Naive B cell (primary cell): ENCODE measurements at regions not wholly inside any gene's neighbourhood (a gene's known extent, or its start where the extent isn't known, plus 50 kb on each side); places are given as distances from the start of the nearest gene placed in this dataset.
"Not testable (repeated sequence)": the region's sequence is repeated elsewhere in the genome, so short reads cannot be mapped to it uniquely, and the experiment has no call there.

ENCODE experiments used
- ATAC-seq, 2 donors: fragments of 150-1000 bp; cut with Tn5 transposase; 2 replicates each; pipeline ENCODE4 v1.10.0; 2021; ENCODE audit warnings: low read depth in 2 of 2, mild to moderate bottlenecking in 2 of 2, moderate library complexity in 2 of 2
- DNase-seq: peaks from one replicate; pipeline ENCODE4 v3.0.0; 2022
- H3K27ac Mint-ChIP-seq, 6 donors: one replicate each; pipeline ENCODE4 v1.8.0; 2020 to 2022; ENCODE audit warnings: mild to moderate bottlenecking in 6 of 6, mixed read lengths in 6 of 6, moderate library complexity in 5 of 6, inconsistent platforms in 2 of 6
- H3K27me3 Mint-ChIP-seq, 3 donors: one replicate each; pipeline ENCODE4 v1.8.0; 2021 to 2022; ENCODE audit warnings: mixed read lengths in 3 of 3, mild to moderate bottlenecking in 1 of 3
- H3K36me3 Mint-ChIP-seq, 2 donors: one replicate each; pipeline ENCODE4 v1.8.0; 2020 to 2022; ENCODE audit warnings: mixed read lengths in 2 of 2, inconsistent platforms in 1 of 2, mild to moderate bottlenecking in 1 of 2
- H3K4me1 Mint-ChIP-seq, 3 donors: one replicate each; pipeline ENCODE4 v1.8.0; 2020 to 2022; ENCODE audit warnings: mixed read lengths in 3 of 3, inconsistent platforms in 1 of 3, mild to moderate bottlenecking in 1 of 3, moderate library complexity in 1 of 3
- H3K4me3 Mint-ChIP-seq, 8 donors: one replicate each; pipeline ENCODE4 v1.8.0; 2020 to 2022; ENCODE audit warnings: mild to moderate bottlenecking in 8 of 8, mixed read lengths in 8 of 8, moderate library complexity in 8 of 8, inconsistent platforms in 2 of 8
- H3K9me3 Mint-ChIP-seq, 7 donors: one replicate each; pipeline ENCODE4 v1.8.0; 2020 to 2022; ENCODE audit warnings: mixed read lengths in 7 of 7, mild to moderate bottlenecking in 5 of 7, inconsistent platforms in 2 of 7, moderate library complexity in 1 of 7

DNA sequence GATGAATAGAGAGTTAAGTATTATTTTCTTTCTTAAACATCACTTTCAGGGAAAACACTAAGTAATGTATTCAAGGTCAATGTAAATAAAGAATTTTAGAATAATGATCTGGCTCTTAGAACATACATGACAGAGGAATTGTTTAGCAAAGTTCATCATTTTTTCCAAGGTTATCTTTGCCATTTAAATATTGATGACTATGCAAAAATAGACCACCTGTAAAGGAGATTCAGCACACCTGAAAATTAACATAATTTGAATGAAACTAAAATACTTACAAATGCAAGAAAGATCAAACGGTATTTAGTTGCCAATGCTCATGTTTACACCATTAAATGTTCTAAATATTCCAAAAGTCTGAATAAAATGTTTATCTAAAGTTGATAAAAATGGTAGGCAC, 782.6 kb upstream of the CHORDC1 start:
- Mint-ChIP-seq H3K9me3 (peaks cover 2 to 8% (median 3%) of the 10 kb centered on the region in 7 donors), H3K27me3 (no peaks in the 10 kb centered on the region), H3K36me3 (no peaks in the 10 kb centered on the region), H3K4me3 (no peak overlapping the region), H3K4me1 (no peaks in the 10 kb centered on the region), H3K27ac (no peak overlapping the region)
- no peak for DNase-seq
- ATAC-seq: no peak

DNA sequence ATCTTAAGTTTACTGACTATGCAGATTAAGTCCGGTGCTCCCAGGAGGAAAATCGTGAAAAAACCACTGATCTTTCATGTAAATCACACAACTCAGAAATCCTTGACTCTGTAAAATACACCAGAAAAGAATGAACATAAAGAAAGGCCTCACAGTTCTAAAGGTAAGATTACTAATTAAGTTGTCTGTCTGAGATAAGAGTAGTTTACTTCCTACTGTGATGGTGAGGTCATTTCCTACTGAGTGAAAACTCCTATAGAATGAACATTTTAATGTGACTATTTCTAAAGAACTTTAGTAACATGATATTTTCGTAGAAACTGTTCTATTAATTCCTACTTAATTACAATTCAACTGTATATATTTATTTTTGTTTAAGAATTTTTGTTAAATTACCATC, 774.4 kb upstream of the CHORDC1 start:
- Mint-ChIP-seq H3K4me1 (no peaks in the 10 kb centered on the region), H3K9me3 (peaks cover 0 to 11% (median 6%) of the 10 kb centered on the region in 7 donors), H3K27me3 (no peaks in the 10 kb centered on the region), H3K36me3 (no peaks in the 10 kb centered on the region), H3K4me3 (no peak overlapping the region), H3K27ac (no peak overlapping the region)
- ATAC-seq (no peak), DNase-seq (no peak)

DNA sequence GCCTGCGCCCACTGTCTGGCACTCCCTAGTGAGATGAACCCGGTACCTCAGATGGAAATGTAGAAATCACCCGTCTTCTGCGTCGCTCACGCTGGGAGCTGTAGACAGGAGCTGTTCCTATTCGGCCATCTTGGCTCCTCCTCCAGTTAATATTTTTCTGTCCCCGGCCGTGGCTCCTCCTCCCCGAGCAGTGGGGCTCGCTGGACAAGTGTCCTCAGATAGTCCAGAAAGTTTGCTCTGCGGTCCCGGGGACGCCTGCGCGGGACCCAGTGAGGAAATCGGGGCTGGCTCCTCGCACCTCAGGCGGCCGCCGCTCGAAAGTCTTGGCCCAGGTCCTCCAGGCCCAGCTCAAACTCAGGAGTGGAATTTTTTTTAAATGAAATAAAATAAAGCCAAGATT, 749.3 kb upstream of the CHORDC1 start:
- not testable (repeated sequence) for ATAC-seq, H3K27ac Mint-ChIP-seq, H3K4me3 Mint-ChIP-seq, H3K4me1 Mint-ChIP-seq, DNase-seq, H3K36me3 Mint-ChIP-seq, H3K27me3 Mint-ChIP-seq
- peaks cover 2 to 18% (median 8%) of the 10 kb centered on the region in 7 donors for H3K9me3 Mint-ChIP-seq

DNA sequence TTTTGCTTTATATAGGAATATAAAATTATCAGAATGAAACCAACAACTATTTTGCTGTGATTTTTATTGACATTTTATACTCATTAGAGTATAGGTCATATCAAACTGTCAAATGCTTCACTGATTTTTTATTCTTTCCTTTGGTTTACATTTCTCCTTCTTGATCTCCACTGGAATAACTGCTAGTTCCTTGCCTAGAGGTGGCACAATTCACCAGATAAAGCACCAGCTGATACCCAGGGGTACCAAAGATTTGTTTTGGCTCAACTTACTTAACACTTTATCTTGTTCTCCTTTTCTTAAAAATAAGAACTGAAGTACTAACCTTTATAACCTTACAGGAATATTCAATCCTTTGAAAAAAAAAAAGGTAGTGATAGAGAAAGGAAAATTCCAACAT, 725.1 kb upstream of the CHORDC1 start:
- Mint-ChIP-seq H3K4me1 (no peaks in the 10 kb centered on the region), H3K27ac (no peak overlapping the region), H3K9me3 (peaks cover 0 to 4% (median 0%) of the 10 kb centered on the region in 7 donors), H3K4me3 (no peak overlapping the region), H3K27me3 (no peaks in the 10 kb centered on the region), H3K36me3 (no peaks in the 10 kb centered on the region)
- no peak for DNase-seq
- no peak for ATAC-seq

DNA sequence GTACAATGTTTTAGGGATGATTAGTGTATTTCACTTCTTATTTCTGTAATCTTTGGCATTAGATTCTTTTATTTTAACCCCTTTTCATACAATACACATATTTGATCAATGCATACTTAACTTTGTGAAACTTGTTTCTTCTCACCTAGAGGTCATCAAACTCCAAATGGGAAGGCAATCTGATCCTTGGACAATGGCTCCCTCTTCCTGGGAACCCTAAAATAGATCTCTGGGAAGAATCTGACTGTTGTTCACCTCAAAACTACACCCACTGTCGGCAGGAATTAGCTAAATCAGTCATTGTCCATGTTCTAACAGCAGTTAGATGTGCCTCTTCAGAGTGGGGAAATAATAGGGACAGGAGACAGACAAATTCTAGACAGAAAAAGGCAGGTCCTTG, 707.4 kb upstream of the CHORDC1 start:
- H3K27ac Mint-ChIP-seq: no peak overlapping the region
- peaks cover 2 to 15% (median 9%) of the 10 kb centered on the region in 7 donors for H3K9me3 Mint-ChIP-seq
- ATAC-seq (no peak), DNase-seq (no peak)
- no peaks in the 10 kb centered on the region for H3K27me3 Mint-ChIP-seq
- no peaks in the 10 kb centered on the region for H3K36me3 Mint-ChIP-seq
- H3K4me3 Mint-ChIP-seq: no peak overlapping the region
- H3K4me1 Mint-ChIP-seq: no peaks in the 10 kb centered on the region

DNA sequence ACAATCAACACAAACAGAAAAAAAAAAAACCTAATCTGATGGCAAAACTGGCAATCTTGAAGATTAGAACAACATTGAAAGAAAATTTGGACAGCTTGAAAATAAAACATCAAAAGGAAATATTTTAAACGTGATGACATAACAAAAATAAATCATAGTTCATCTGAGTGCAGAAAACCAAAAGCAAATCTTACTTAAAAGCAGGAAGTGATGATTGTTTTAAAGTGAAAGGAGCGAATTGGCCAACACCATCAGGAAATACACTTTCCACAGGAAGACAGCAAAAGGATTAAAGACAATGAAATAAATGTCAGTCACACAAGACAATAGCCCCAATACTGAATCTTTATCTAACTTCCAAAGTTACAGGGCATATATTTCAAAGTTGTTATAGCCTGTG, 696.5 kb upstream of the CHORDC1 start:
- Mint-ChIP-seq H3K36me3 (no peaks in the 10 kb centered on the region), H3K27me3 (no peaks in the 10 kb centered on the region), H3K4me1 (no peaks in the 10 kb centered on the region), H3K9me3 (peaks cover 0 to 4% (median 3%) of the 10 kb centered on the region in 7 donors), H3K4me3 (no peak overlapping the region), H3K27ac (no peak overlapping the region)
- no peak for ATAC-seq
- DNase-seq: no peak

DNA sequence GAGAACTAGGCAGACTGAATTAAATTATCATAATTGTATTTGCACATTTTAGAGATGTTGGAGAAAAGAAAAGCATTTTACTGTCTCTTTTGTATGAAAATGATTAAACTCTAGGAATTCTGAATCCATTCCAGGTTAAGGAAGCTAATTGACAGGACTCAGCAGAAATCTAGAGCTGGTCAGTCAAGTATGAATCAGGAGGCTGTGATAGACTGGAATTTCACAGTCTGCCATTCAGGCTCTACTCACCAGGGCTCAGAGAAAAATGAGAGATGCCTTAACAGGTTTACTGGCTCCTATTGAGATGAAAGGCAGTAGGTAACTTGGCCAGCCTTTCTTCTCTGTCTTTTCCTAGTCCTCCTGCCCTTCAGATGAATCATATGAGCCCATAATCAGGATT, 693.9 kb upstream of the CHORDC1 start:
- DNase-seq (no peak), ATAC-seq (no peak)
- Mint-ChIP-seq H3K36me3 (no peaks in the 10 kb centered on the region), H3K4me1 (no peaks in the 10 kb centered on the region), H3K4me3 (no peak overlapping the region), H3K27me3 (no peaks in the 10 kb centered on the region), H3K9me3 (peaks cover 0 to 5% (median 2%) of the 10 kb centered on the region in 7 donors), H3K27ac (no peak overlapping the region)

DNA sequence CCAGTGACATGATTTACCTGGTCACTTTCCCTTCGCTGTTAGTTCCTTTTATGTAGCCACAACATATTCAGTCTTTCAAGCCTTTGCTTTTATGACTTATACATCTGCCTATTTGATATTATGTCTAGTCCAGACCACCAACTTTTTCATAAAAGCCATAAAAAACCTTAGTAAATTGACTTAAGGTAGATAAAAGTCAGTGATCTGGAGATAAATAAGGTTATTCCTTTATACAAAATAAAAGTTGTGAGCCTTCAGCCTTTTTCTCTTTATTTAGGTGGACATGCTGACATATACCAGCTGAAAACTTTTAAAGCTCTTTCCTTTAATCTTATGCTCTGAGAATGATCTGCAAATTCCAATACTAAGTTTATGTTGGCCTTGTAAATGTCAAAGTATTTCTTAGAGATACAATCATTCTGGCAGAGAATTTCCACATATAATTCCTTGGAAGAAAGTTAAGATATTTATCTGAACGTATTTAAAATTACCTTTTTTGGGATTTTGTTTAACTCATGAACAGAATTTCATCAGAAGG, 690.4 kb upstream of the CHORDC1 start:
- H3K9me3 Mint-ChIP-seq: peaks cover 0 to 6% (median 0%) of the 10 kb centered on the region in 7 donors
- H3K36me3 Mint-ChIP-seq: no peaks in the 10 kb centered on the region
- no peaks in the 10 kb centered on the region for H3K4me1 Mint-ChIP-seq
- no peaks in the 10 kb centered on the region for H3K27me3 Mint-ChIP-seq
- H3K27ac Mint-ChIP-seq: no peak overlapping the region
- H3K4me3 Mint-ChIP-seq: no peak overlapping the region
- DNase-seq: no peak
- ATAC-seq: no peak

DNA sequence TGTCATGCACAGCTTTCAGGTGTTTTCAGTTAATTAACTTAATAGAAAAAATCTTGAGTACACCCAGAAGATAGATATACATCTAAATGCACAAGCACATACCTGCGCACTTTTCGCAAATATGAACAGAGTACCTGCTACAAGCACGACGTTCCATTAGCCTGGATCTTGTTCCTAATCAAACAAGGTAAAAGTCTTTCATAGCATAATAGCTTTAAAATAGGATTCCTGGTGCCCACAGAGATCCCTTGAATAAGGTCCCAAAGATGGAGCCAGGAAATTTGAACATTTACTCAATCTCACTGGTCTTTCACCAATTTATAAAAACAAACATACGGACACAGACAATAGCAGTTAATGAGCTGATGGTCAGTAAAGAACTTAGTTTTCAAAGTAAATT, 689.8 kb upstream of the CHORDC1 start:
- H3K27ac Mint-ChIP-seq: no peak overlapping the region
- ATAC-seq: no peak
- H3K27me3 Mint-ChIP-seq: no peaks in the 10 kb centered on the region
- peaks cover 0 to 6% (median 0%) of the 10 kb centered on the region in 7 donors for H3K9me3 Mint-ChIP-seq
- H3K36me3 Mint-ChIP-seq: no peaks in the 10 kb centered on the region
- DNase-seq: no peak
- H3K4me3 Mint-ChIP-seq: no peak overlapping the region
- H3K4me1 Mint-ChIP-seq: no peaks in the 10 kb centered on the region

DNA sequence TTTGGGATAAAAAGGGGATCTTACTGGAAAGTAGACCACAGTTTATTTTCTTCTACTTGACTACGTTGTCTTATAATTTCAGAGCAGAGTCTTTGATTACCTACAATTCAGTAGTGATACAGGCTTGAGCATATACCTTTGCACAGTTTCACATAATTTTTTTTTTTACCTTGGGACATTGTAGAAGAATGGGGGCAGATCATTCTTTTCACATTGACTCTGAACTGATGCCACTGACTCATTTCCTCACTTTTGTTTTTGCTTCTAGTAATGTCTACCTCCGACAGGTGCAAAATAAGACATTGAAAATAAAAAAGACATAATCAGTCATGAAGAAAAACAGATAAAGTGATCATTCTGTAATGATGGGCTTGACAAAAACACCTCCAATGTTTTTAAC, 688.3 kb upstream of the CHORDC1 start:
- peaks cover 0 to 6% (median 0%) of the 10 kb centered on the region in 7 donors for H3K9me3 Mint-ChIP-seq
- H3K36me3 Mint-ChIP-seq: no peaks in the 10 kb centered on the region
- no peaks in the 10 kb centered on the region for H3K27me3 Mint-ChIP-seq
- no peak overlapping the region for H3K27ac Mint-ChIP-seq
- no peak overlapping the region for H3K4me3 Mint-ChIP-seq
- no peak for ATAC-seq
- DNase-seq: no peak
- H3K4me1 Mint-ChIP-seq: no peaks in the 10 kb centered on the region

DNA sequence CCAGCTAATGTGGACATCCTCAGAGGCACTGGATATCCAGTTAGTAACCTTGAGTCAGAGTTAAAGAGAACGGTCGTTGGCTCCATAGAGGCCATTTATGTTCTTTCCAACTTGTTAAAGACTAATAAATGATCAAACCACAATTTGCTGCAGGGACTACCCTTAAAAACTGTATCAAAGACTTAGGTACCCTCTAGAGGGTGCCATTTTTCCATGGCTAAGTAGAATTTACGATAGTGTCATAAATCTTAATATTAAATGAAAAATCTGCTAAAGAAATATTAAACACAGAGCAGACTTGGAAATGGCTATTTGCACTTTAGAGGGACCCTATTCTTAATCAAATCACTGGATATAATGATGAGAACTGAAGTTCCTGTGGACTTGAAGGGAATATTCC, 685.2 kb upstream of the CHORDC1 start:
- Mint-ChIP-seq H3K27ac (no peak overlapping the region), H3K9me3 (peaks cover 0 to 6% (median 0%) of the 10 kb centered on the region in 7 donors), H3K27me3 (no peaks in the 10 kb centered on the region), H3K36me3 (no peaks in the 10 kb centered on the region), H3K4me3 (no peak overlapping the region), H3K4me1 (no peaks in the 10 kb centered on the region)
- no peak for ATAC-seq
- no peak for DNase-seq

DNA sequence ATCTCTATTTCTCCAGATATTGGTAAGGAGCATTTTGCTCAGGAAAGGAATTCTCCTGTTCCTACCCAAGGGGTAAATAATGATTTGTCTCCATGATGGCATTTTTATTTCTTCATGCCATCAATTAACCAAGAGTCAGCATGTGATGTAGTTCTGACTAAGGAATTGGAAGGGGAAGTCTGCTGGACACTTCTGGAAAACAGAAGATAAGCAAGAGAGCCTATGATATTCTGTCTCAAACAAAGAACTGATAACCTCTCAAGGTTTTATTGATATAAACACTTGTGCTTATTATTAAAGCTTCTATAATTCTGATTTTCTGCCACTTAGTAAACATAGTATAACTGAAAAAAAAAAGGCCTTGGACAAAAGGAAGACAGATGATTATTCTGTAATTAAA, 673.0 kb upstream of the CHORDC1 start:
- H3K9me3 Mint-ChIP-seq: peaks cover 0 to 7% (median 2%) of the 10 kb centered on the region in 7 donors
- H3K4me1 Mint-ChIP-seq: no peaks in the 10 kb centered on the region
- ATAC-seq (no peak), DNase-seq (no peak)
- no peak overlapping the region for H3K4me3 Mint-ChIP-seq
- H3K27me3 Mint-ChIP-seq: no peaks in the 10 kb centered on the region
- no peak overlapping the region for H3K27ac Mint-ChIP-seq
- no peaks in the 10 kb centered on the region for H3K36me3 Mint-ChIP-seq

DNA sequence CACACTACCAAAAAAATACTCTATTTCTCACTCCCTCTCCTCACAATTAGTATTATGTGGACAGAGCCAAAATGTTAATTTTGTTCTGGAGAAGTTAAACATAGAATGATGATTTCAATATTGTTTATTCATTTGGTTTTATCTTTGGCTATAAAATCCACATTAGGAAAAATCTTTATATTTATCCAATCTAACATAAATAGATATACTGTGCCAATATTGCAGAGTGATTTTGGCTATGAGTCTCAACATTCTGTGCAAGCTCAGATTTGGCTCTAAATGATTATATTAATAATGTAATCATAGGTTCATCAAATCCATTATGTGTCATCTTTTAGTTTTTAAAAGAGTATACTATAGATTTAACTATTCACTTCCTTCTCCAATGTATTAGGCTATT, 667.5 kb upstream of the CHORDC1 start:
- no peaks in the 10 kb centered on the region for H3K4me1 Mint-ChIP-seq
- H3K27ac Mint-ChIP-seq: no peak overlapping the region
- no peak overlapping the region for H3K4me3 Mint-ChIP-seq
- H3K36me3 Mint-ChIP-seq: no peaks in the 10 kb centered on the region
- ATAC-seq (no peak), DNase-seq (no peak)
- H3K9me3 Mint-ChIP-seq: peaks cover 0 to 10% (median 2%) of the 10 kb centered on the region in 7 donors
- H3K27me3 Mint-ChIP-seq: no peaks in the 10 kb centered on the region

DNA sequence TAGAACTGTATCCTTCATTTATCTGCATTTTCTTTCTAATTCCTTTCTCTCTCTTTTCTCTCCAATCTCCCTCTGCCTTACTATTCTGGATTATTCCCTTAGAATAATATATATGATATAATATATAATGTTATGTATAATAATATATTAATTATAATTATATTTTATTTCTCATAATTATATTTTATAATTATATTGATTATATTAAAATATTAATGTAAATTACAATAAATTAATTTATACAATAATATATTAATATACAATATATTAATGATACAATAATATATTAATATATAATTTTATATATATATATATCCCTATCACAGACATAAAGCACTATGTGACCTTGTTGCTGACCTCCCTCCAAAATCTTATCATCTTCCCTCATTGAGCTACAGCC, 661.3 kb upstream of the CHORDC1 start:
- Mint-ChIP-seq H3K27me3 (no peaks in the 10 kb centered on the region), H3K4me1 (no peaks in the 10 kb centered on the region), H3K36me3 (no peaks in the 10 kb centered on the region), H3K4me3 (no peak overlapping the region), H3K9me3 (peaks cover 0 to 12% (median 5%) of the 10 kb centered on the region in 7 donors), H3K27ac (peak overlapping the region in 1 of 6 donors; percentile 55)
- DNase-seq: no peak
- no peak for ATAC-seq

DNA sequence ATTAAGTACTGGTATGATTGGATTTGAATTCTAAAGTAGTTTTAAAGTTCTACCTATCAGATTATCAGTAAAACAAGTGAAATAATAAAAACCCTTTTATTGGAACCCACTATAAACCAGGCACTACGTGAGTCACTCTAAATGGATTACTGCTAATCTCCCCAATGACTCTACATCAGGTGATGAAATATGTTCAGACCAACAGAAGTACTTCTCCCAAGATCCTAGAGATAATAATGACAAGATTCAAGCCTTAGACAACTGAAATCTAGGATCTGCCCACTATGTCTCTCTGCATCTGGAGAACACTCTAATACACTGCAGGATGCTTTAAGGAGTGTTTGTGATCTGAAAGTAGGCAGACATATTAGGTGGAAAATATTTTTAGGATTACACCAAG, 652.1 kb upstream of the CHORDC1 start:
- Mint-ChIP-seq H3K27me3 (no peaks in the 10 kb centered on the region), H3K36me3 (no peaks in the 10 kb centered on the region), H3K4me1 (no peaks in the 10 kb centered on the region), H3K9me3 (peaks cover 0 to 12% (median 4%) of the 10 kb centered on the region in 7 donors), H3K4me3 (no peak overlapping the region), H3K27ac (no peak overlapping the region)
- no peak for ATAC-seq
- DNase-seq: no peak
